Activated naive CD8-positive, alpha-beta T cell (primary cell): ENCODE measurements at regions not wholly inside any gene's neighbourhood (a gene's known extent, or its start where the extent isn't known, plus 50 kb on each side); places are given as distances from the start of the nearest gene placed in this dataset.

Experiments used
- H3K27ac Mint-ChIP-seq: one replicate; pipeline ENCODE4 v1.8.0; 2021; ENCODE audit warnings: mixed read lengths
- H3K27me3 Mint-ChIP-seq: one replicate; pipeline ENCODE4 v1.8.0; 2021; ENCODE audit warnings: mixed read lengths
- H3K36me3 Mint-ChIP-seq: one replicate; pipeline ENCODE4 v1.8.0; 2021; ENCODE audit warnings: mixed read lengths
- H3K4me1 Mint-ChIP-seq: one replicate; pipeline ENCODE4 v1.8.0; 2021; ENCODE audit warnings: low read depth, mixed read lengths
- H3K4me3 Mint-ChIP-seq: one replicate; pipeline ENCODE4 v1.8.0; 2021; ENCODE audit warnings: mild to moderate bottlenecking, mixed read lengths
- H3K9me3 Mint-ChIP-seq: one replicate; pipeline ENCODE4 v1.8.0; 2021; ENCODE audit warnings: low read depth, mixed read lengths

- Mint-ChIP-seq H3K4me1 (no peaks in the 10 kb centered on the region), H3K27me3 (no peaks in the 10 kb centered on the region), H3K27ac (no peak overlapping the region), H3K36me3 (no peaks in the 10 kb centered on the region), H3K9me3 (no peaks in the 10 kb centered on the region), H3K4me3 (no peak overlapping the region)
These were observed 77.6 kb upstream of the RAB40AL start for GRCh38 chrX:102859550-102859871.

GRCh38 chrX:102860235-102860634 lies 76.8 kb upstream of the RAB40AL start:
- Mint-ChIP-seq H3K4me3 (no peak overlapping the region), H3K9me3 (no peaks in the 10 kb centered on the region), H3K27ac (no peak overlapping the region), H3K4me1 (no peaks in the 10 kb centered on the region), H3K36me3 (peaks cover 2% of the 10 kb centered on the region), H3K27me3 (no peaks in the 10 kb centered on the region)

GRCh38 chrX:102863735-102864134 lies 73.3 kb upstream of the RAB40AL start:
- Mint-ChIP-seq H3K36me3 (peaks cover 5% of the 10 kb centered on the region), H3K4me1 (no peaks in the 10 kb centered on the region), H3K27me3 (no peaks in the 10 kb centered on the region), H3K4me3 (no peak overlapping the region), H3K27ac (no peak overlapping the region), H3K9me3 (no peaks in the 10 kb centered on the region)

GRCh38 chrX:102866981-102867656 lies 70.0 kb upstream of the RAB40AL start:
- H3K27ac Mint-ChIP-seq, result no peak overlapping the region
- no peaks in the 10 kb centered on the region for H3K27me3 Mint-ChIP-seq
- no peaks in the 10 kb centered on the region for H3K4me1 Mint-ChIP-seq
- no peak overlapping the region for H3K4me3 Mint-ChIP-seq
- H3K9me3 Mint-ChIP-seq, result no peaks in the 10 kb centered on the region
- H3K36me3 Mint-ChIP-seq, result peaks cover 8% of the 10 kb centered on the region

- Mint-ChIP-seq H3K9me3 (no peaks in the 10 kb centered on the region), H3K27ac (no peak overlapping the region), H3K36me3 (peaks cover 9% of the 10 kb centered on the region), H3K4me1 (no peaks in the 10 kb centered on the region), H3K27me3 (no peaks in the 10 kb centered on the region), H3K4me3 (no peak overlapping the region)
These were observed 53.6 kb upstream of the RAB40AL start for GRCh38 chrX:102883491-102883890.
